ENCODE measurements at regions not wholly inside any gene's neighbourhood (a gene's known extent, or its start where the extent isn't known, plus 50 kb on each side); places are given as distances from the start of the nearest gene placed in this dataset.

DNA sequence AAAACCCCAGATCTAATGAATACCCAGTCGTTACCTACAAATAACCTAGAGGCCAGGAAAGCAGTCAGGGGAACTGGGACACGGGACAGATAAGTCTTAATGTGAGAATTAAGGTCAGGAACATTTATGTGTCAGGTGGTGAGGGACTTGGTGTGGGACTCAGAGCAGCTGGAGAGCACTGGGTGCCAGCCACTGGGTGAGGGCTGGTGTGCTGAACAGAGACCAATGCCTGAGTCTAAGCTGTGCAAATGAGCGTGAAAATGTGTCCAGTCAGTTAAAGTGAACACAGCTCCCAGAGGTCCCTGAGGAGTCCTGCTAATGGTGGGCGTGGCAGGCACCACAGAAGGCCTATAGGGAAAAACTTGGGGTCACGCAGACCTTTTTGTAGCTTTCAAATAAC, 225.9 kb downstream of the C1D start:
- DNase-seq (ENCODE audit: low read depth in 3 of 3) = no peak

- DNase-seq (ENCODE audit: low read depth in 3 of 3) = no peak
Observed at GRCh38 chr2:67838205-67838604, 224.6 kb downstream of the C1D start.

GRCh38 chr2:67839242-67839641, 223.6 kb downstream of the C1D start:
- no peak for DNase-seq (ENCODE audit: low read depth in 3 of 3)

DNA sequence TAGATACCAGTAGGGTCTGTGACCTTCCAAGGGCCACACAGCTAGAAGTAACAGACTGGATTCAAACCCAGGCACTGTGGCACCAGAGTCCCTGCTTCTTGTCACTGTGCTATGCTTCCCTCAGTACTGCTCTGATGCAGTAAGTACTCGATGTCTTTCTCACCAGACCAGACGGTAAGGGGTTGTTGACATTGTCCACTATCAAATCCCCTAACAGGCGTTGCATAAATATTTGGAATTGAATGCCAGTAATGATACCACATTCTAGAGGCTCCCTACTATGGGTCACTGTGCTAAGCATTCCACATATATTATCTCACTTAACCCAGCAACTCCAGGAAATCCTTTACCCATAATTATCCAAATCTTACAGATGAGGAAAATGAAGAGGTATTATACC, 223.1 kb downstream of the C1D start:
- DNase-seq (ENCODE audit: low read depth in 3 of 3) = no peak

GRCh38 chr2:67840460-67841068, 222.2 kb downstream of the C1D start:
- peak in 2 of 3 donors; percentile 6 to 12 for DNase-seq (ENCODE audit: low read depth in 3 of 3)

DNA sequence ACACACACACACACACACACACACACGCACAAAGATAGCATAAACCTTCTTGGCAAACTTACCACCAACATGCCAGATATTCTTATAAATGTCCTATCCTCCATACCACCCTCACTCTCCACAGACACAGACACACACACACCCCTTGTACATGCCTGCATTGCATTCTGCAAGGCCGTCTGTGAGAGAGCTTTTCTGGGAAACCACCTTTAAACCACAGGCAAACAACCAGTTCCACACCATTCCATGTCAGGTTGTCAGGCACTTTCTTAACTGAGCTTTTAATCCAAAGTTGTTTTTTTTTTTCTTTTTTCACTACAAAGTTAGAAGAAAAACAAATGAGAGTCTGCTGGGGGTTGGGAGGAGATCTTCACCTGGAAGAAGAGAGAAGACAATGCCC, 221.1 kb downstream of the C1D start:
- DNase-seq (ENCODE audit: low read depth in 3 of 3) = no peak

GRCh38 chr2:67842375-67842959, 220.3 kb downstream of the C1D start:
- no peak for DNase-seq (ENCODE audit: low read depth in 3 of 3)

DNA sequence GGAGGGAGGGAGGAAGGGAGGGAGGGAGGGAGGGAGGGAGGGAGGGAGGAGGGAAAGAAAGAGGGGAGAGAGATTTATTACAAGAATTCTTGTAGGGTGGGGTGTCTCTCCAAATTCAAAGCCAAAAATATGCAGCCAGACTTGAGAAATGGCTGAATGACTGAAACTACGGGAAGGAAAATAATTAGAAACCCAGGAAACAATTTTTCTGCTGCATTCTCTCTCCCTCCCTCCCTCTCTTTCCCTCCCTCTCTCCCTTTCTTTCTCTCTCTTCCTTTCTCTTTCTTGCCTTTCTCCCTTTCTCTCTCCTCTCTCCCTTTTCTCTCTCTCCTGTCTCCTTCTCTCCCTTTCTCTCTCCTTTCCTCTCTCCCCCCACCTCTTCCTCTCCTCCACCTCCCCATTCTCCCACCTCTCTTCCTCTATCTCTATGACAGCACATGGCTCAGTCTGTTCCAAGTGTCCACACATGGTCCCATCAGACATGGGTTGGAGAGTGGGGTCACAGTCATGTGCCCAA, 218.7 kb downstream of the C1D start:
- DNase-seq (ENCODE audit: low read depth in 3 of 3) = no peak

DNA sequence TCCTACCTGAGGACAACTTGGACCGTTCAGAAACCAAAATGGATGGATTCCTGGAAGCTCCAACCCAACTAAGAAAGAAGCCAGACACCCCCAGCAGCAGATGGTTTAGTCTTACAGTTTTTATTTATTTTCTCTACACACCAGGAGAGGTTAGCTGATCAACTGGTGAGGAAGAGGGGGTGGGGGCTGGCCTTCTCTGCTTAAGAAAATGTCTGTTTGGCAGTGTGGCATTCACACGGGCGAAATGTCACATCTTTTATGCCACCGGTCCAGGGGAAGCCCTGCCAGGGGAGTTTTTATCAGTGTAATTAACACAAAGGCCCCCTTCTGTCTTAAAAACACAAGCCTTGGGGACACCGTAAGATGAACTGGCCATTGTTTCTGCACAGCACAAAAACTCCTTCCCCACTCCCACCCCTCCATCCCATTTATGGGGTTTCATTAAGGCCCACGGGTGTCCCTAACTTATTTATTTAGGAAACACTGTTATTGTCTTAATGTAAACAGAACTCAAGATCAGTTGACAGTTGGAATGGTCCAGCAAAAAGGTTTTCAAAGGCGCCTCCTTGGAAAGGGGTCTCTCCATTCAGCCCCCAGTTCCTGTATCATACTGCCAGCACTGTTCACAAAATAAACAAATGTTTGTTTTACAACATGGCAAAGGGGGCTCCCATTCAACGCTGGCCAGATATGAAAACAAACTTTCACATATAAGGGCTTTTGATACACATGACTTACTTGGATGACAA, 217.0 kb downstream of the C1D start:
- no peak for DNase-seq (ENCODE audit: low read depth in 3 of 3)

DNA sequence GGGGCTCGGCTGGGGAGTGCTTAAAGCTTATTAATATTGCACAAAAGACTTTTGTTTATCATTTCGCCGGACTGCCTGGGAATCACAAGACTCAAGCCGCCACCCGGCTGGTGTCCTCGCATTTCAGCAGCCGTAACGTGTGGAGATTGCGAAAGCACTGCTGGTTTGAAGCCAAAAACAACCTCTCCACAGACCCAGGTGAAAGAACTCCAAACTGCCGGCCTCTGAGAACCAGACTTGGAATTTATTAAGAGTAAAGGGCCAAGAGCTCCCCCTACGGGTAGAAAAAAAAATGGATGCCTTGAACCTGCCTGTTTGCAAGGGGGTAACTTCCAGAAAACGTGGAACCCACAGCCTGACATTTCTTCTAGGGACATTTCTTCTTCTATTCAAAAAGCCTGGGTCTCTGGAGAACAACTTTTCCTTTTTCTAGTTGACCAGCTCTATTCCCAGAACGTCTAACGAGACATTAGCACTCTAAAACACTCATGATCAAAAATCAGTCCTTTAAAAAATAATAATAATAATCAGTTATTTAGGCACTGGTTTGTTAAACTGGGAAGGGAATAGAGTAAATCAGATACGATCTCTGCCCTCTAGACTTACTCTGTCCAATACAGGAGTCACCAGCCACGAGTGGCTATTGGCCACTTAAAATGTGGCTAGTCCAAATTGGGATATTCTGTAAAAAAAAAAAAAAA, 216.3 kb downstream of the C1D start:
- DNase-seq (ENCODE audit: low read depth in 3 of 3) = peak in 1 of 3 donors; percentile 20

DNA sequence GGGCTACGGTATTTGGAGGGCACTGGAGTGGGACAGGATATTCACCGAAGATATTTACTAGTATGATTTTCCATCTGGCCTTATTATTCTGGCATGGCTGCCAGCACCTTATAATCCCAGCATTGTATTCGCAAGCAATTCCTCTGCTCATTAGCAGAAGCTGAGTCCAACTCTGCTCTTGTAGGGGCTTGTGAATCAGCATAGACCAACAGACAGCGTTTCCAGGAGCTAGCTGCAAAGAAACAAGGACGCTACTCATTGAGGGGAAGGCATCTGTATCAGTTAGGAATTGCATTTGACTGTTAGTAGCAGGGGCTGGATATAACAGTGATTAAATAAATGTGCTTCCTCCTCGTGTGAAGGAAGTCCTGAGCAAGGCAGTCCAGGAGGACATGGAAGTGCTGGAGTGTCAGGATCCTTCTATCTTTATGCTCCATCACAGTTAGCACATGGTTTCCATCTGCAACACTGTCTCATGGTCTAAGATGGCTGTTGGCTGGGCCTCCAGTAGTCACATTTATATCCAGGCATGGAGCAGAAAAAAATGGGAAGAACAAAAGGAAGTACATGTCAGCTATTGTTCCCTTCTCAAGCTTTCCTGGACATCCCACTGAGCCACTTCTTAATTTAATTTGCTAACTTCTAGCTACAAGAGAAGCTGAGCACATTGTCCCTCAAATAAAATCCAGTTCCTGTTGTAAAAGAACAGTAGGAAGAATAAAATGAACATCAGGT, 214.1 kb downstream of the C1D start:
- no peak for DNase-seq (ENCODE audit: low read depth in 3 of 3)

- no peak for DNase-seq (ENCODE audit: low read depth in 3 of 3)
Observed at GRCh38 chr2:67851016-67851415, 211.8 kb downstream of the C1D start.

DNA sequence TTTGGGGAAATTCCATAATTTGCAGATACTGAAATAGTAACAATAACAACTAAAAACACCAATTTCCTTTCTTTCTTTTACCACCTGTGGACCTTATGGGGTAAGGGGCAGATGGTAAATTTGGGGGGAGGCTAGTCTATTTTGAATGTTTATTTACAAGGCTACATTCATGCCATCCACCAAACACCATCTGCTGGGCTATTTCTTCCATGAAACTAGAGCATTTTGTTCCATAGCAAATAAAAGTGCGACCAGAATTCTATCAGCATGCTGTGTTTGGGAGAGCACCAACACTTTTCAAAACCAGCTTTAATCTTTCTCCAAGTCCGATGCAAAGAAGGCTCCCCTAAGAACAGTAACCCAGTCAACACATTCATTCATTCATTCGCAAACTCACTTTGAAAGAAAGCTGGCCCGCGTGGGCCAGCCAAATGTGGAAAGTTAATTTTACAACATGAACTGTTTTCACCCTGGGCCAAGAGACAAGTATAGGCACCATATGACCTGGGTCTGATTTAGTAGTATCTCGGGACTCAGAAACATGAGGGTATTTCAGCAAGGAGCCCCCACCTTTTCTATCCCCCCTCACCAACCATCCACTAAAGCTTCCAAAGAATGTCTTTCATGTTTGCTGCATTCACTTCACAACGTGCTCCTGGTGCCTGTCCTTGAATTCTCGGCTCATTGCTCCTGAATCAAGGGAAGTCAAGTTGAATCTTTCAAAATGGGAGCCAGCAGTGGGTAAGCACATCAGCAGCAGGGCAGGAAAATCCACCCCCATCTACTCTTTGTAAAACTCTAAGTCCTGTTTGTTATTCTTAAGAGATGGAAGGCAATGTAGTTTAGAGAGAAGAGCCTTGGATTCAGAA, 210.6 kb downstream of the C1D start:
- no peak for DNase-seq (ENCODE audit: low read depth in 3 of 3)

DNA sequence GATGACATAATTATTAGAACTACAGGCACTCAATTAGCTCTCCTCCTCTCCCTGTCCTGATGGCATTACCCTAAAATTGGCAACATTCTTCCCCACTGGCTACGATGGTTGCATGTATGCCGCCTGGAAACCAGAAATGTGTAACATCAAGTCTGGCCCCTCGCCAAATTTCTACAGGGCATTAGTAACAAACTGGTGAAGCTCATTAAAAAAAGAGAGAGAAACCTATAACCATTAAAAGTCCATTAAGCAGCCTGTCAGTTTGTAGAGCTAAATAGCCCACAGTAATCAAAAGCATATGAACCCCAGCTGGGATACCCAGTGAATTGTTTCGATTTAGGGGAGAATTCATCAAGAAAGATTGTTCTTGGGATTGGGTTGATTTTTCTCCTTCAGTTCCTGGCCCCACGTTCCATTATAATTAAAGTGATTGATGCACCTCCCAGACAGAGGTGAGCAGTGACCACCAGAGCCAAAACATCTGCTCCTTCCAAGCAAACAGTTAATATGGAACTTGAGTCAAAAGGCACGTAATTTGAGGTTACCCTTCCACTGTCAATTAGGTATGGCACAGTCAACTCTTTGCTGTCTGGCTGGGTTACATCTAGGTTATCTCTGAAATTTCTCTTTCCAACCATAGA, 208.6 kb downstream of the C1D start:
- no peak for DNase-seq (ENCODE audit: low read depth in 3 of 3)

- DNase-seq (ENCODE audit: low read depth in 3 of 3) = no peak
Observed at GRCh38 chr2:67854798-67855197, 208.0 kb downstream of the C1D start.

- DNase-seq (ENCODE audit: low read depth in 3 of 3) = no peak
Observed at GRCh38 chr2:67856866-67857265, 205.9 kb downstream of the C1D start.

DNA sequence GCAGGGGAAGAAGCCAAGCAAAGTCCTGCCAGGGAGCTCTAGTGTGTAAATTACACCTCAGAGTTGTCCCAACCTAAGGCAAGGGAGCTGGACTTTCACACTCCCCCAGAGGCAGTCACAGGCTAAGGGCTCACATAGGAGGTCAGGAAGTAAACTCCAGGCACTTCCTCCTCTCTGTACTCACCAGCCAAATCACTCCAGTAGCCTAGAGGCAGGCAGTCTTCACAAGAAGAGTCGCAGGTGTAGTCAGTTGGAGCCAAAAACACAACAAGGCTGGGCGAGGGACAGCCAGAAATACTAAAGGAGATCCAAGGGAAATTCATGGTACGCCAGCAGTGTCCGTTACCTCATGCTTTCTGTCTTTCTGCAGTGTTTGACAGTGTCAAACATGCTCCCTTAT, 205.0 kb downstream of the C1D start:
- no peak for DNase-seq (ENCODE audit: low read depth in 3 of 3)

GRCh38 chr2:67858886-67859285, 203.9 kb downstream of the C1D start:
- no peak for DNase-seq (ENCODE audit: low read depth in 3 of 3)

DNA sequence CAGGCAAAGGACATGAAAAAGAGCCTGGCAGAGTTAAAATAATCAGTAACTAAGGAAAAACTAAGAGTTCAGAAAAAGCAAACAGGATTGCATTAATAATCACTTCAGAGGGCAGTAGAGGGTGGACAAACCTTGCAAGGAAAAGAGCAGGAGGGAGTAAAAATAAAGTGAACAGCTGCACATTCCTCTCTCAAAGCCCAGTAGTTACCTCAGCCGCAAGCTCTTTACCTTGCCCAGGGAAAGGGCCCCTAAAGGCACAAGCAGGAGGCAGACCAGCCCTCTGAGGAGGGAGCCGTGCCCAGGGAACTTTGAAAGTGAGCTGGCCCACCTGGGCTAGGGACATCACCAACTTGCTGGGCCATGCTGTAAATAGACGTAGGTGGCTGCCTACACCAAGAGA, 196.9 kb downstream of the C1D start:
- DNase-seq (ENCODE audit: low read depth in 3 of 3) = no peak

GRCh38 chr2:67867735-67868134, 195.1 kb downstream of the C1D start:
- DNase-seq (ENCODE audit: low read depth in 3 of 3) = no peak
